ENCODE measurements at regions not wholly inside any gene's neighbourhood (a gene's known extent, or its start where the extent isn't known, plus 50 kb on each side); places are given as distances from the start of the nearest gene placed in this dataset.

DNA sequence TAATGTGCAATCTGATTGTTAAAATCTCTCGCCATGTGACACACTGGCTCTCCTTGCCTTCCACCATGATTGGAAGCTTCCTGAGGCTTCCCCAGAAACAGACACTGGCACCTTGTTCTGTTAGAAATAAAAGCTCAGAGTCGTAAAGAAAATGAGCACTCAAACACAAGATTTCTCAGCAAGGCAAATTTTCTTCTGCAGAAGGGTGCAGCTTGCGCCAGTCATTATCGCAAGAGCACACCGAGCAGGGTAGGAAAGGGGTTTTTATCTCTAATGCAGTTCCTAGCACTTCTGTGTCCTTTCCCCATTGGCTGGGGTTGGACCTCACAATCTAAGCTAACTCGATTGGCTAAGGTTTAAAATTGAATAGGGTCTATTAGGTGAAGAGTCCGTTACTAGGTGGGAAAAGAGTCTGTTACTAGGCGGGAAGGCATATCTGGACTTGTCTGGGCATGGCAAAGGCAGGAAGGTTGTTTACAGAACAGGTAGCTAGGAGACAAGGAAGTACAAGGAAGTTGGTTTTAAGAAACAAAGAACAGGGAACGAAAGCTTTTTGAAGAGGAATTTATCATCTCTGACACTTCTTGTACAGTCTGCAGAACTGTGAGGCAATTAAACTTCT lies 62.6 kb upstream of the BICD1 start:
- DNase-seq (ENCODE audit: low read depth in 1 of 2, low spot score in 1 of 2) = no peak

- no peak for DNase-seq (ENCODE audit: low read depth in 1 of 2, low spot score in 1 of 2)
Observed at GRCh38 chr12:32047357-32048212, 59.1 kb upstream of the BICD1 start.

- no peak for DNase-seq (ENCODE audit: low read depth in 1 of 2, low spot score in 1 of 2)
Observed at GRCh38 chr12:32048791-32049190, 57.9 kb upstream of the BICD1 start.

- DNase-seq (ENCODE audit: low read depth in 1 of 2, low spot score in 1 of 2) = no peak
Observed at GRCh38 chr12:32049956-32050355, 56.7 kb upstream of the BICD1 start.

DNA sequence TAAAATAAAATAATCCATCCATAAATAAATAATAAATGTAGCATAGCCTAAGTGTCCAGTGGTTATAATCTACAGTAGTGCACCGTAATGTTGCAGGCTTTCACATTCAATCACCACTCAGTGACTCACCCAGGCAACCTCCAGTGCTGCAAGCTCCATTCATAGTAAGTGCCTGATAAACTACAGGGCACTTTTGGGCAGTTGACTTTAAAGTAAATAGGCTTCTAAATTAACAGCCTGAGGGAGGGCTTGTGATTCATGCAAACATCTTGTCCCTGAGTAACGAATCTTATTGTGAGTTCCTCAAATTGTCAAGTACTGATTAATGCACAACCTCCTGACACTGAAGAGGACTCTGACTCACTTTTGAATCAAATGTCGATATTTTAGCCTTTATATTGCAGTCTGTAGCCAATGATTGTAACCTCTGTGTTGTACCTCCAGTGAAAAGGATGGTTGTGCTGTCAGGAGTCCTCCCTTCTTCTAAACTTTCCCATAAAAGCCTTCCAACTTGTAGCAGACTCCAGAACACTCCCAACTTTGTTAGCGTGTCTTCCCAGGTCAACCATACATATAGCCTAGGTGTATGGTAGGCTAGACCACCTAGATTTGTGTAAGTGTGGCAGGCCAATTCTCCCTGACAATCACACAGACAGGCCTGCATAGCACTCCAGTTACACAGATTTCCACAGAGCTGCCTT lies 55.0 kb upstream of the BICD1 start:
- no peak for DNase-seq (ENCODE audit: low read depth in 1 of 2, low spot score in 1 of 2)

DNA sequence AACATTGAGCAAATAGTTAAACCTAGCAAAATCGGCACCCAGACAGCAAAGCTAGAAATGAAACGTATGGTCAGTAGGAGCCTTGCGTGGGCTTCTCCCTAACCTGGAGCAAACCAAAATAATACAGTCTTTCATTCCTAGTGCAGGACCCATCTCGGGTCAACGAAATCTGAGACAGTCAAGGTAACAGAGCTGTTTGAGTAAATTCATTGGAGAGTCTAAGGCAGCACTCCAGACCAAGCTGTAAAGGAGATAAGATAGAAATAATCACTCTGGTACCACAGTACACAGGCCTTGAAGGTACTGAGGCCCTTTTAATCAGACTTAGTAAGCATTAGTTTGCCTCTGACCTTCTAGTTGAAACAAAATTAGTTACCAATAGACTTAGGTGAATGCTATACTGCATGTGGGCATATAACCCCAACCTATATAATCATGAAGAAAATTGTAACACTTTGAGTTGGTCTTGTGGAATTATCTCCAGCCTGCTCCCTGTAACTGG lies 54.4 kb upstream of the BICD1 start:
- DNase-seq (ENCODE audit: low read depth in 1 of 2, low spot score in 1 of 2) = no peak

- no peak for DNase-seq (ENCODE audit: low read depth in 1 of 2, low spot score in 1 of 2)
Observed at GRCh38 chr12:32053881-32054624, 52.6 kb upstream of the BICD1 start.

Data from activated T-helper 1 cell treated with anti-CD3 and anti-CD28 coated beads, Interleukin-2, amount 50 U/mL, for 16 hours (primary cell).